HL-60 (cell line): ENCODE measurements at regions not wholly inside any gene's neighbourhood (a gene's known extent, or its start where the extent isn't known, plus 50 kb on each side); places are given as distances from the start of the nearest gene placed in this dataset.

Source experiments
- GABPA ChIP-seq: IDR thresholded peaks from 2 replicates; pipeline ENCODE4 v1.6.1; 2012; ENCODE audit warnings: low read depth
- POLR2AphosphoS5 ChIP-seq: IDR thresholded peaks from 2 replicates; pipeline ENCODE4 v1.6.1; 2012; ENCODE audit warnings: low read depth
- TF ChIP-seq, protein P1 (sequence below): IDR thresholded peaks from one replicate; pipeline ENCODE4 v1.5.1; 2011; ENCODE audit warnings: low read length, control low read depth, inconsistent platforms; ENCODE audit not compliant: insufficient read depth
- TF ChIP-seq, protein P2 (sequence below): IDR thresholded peaks from 2 replicates; pipeline ENCODE4 v1.6.1; 2012; ENCODE audit warnings: low read depth; ENCODE audit not compliant: insufficient replicate concordance

DNA sequence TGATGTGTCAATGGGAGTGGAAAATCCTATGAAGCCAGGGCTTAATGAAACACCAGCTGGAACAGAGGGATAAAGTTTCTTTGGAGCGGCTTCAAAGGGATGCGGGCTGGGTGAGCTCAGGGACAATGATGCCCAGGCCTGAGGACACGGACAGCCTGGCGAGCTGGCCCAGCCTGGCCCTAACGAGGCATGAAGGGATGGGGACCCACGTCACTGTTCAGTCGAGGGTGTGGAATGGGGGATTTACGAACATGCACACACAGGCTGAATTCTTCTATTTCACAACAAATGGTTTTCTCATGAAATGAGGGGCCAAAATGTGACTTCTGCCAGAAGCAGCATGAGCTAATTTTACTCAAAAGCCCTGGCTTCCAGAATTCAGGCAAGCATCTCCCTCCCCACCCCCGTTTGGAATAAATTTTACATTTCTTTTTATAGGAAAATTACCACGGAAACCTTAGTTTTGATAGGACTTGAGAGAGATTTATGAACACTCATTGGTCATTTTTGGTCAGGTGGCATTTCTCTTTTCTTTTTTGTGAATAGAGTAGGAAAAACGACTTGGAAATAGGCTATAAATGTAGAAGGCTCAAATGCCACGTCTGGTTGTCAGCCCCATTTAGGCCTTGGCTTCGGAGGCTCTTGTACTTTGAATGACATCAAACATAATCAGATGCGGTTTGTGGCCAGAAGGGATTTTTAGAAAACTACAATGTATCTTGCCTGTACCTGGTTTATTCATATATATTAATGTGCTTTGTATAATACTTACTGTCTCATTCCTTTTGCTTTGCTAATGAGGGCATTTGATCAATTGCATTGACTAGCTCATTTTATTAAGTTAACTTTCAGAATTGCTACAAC lies 893.8 kb upstream of the CELF4 start:
- TF ChIP-seq, protein P1, sequence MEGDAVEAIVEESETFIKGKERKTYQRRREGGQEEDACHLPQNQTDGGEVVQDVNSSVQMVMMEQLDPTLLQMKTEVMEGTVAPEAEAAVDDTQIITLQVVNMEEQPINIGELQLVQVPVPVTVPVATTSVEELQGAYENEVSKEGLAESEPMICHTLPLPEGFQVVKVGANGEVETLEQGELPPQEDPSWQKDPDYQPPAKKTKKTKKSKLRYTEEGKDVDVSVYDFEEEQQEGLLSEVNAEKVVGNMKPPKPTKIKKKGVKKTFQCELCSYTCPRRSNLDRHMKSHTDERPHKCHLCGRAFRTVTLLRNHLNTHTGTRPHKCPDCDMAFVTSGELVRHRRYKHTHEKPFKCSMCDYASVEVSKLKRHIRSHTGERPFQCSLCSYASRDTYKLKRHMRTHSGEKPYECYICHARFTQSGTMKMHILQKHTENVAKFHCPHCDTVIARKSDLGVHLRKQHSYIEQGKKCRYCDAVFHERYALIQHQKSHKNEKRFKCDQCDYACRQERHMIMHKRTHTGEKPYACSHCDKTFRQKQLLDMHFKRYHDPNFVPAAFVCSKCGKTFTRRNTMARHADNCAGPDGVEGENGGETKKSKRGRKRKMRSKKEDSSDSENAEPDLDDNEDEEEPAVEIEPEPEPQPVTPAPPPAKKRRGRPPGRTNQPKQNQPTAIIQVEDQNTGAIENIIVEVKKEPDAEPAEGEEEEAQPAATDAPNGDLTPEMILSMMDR: no peak
- TF ChIP-seq POLR2AphosphoS5: no peak
- TF ChIP-seq GABPA: no peak
- TF ChIP-seq, protein P2, sequence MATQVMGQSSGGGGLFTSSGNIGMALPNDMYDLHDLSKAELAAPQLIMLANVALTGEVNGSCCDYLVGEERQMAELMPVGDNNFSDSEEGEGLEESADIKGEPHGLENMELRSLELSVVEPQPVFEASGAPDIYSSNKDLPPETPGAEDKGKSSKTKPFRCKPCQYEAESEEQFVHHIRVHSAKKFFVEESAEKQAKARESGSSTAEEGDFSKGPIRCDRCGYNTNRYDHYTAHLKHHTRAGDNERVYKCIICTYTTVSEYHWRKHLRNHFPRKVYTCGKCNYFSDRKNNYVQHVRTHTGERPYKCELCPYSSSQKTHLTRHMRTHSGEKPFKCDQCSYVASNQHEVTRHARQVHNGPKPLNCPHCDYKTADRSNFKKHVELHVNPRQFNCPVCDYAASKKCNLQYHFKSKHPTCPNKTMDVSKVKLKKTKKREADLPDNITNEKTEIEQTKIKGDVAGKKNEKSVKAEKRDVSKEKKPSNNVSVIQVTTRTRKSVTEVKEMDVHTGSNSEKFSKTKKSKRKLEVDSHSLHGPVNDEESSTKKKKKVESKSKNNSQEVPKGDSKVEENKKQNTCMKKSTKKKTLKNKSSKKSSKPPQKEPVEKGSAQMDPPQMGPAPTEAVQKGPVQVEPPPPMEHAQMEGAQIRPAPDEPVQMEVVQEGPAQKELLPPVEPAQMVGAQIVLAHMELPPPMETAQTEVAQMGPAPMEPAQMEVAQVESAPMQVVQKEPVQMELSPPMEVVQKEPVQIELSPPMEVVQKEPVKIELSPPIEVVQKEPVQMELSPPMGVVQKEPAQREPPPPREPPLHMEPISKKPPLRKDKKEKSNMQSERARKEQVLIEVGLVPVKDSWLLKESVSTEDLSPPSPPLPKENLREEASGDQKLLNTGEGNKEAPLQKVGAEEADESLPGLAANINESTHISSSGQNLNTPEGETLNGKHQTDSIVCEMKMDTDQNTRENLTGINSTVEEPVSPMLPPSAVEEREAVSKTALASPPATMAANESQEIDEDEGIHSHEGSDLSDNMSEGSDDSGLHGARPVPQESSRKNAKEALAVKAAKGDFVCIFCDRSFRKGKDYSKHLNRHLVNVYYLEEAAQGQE: no peak
